ENCODE measurements at regions not wholly inside any gene's neighbourhood (a gene's known extent, or its start where the extent isn't known, plus 50 kb on each side); places are given as distances from the start of the nearest gene placed in this dataset.

- Histone ChIP-seq H3K4me3 (ENCODE audit: low read depth, low read length) (no peak overlapping the region), H3K27ac (ENCODE audit: low read depth) (no peak overlapping the region), H3K4me1 (ENCODE audit: insufficient read depth) (no peaks in the 10 kb centered on the region), H3K36me3 (ENCODE audit: insufficient read depth) (no peaks in the 10 kb centered on the region)
- WGBS: 55% methylated on average over 10 of the region's 10 CpGs
- no peak for DNase-seq (ENCODE audit: extremely low spot score)
These were observed 146.4 kb upstream of the LYZL2 start for GRCh38 chr10:30775779-30776591.

GRCh38 chr10:30774261-30774660 lies 144.7 kb upstream of the LYZL2 start:
- Histone ChIP-seq H3K4me1 (ENCODE audit: insufficient read depth) (no peaks in the 10 kb centered on the region), H3K36me3 (ENCODE audit: insufficient read depth) (no peaks in the 10 kb centered on the region), H3K4me3 (ENCODE audit: low read depth, low read length) (no peak overlapping the region), H3K27ac (ENCODE audit: low read depth) (no peak overlapping the region)
- 95% methylated on average over 10 of the region's 10 CpGs for WGBS
- no peak for DNase-seq (ENCODE audit: extremely low spot score)

DNA sequence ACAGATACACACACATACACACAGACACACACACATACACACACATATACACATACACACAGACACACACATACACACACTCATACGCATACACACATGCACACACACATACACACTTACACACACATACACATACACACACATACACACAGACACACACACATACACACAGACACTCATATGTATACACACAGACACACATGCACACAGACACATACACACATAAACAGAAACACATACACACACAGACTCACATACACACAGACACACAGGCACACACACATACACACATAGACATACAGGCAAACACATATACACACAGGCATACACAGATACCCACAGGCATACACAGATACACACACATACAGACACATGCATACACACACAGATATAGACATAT lies 143.9 kb upstream of the LYZL2 start:
- H3K27ac ChIP-seq (ENCODE audit: low read depth): no peak overlapping the region
- DNase-seq (ENCODE audit: extremely low spot score): no peak
- no peaks in the 10 kb centered on the region for H3K36me3 ChIP-seq (ENCODE audit: insufficient read depth)
- 100% methylated on average over 1 of the region's 1 CpG for WGBS
- H3K4me1 ChIP-seq (ENCODE audit: insufficient read depth): no peaks in the 10 kb centered on the region
- no peak overlapping the region for H3K4me3 ChIP-seq (ENCODE audit: low read depth, low read length)

DNA sequence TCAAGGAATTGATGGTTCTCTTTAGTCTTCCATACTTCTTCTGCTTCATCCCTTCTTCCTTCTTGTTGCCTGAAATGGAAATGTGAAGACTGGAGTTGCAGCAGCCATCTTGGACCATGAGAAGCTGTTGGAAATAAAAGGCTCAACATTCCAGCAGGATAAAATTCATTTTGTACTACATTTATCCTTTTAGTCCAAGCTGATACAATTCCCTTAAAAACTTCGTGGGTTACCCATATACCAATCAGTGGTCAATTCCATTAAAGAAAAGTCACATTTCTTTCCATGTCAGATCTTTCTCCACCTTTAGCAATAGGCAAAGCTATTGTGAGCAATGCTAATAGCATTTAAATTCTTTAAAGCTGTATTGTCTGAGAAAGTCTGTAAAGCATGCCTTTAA lies 141.3 kb upstream of the LYZL2 start:
- Histone ChIP-seq H3K27ac (ENCODE audit: low read depth) (no peak overlapping the region), H3K4me1 (ENCODE audit: insufficient read depth) (no peaks in the 10 kb centered on the region), H3K36me3 (ENCODE audit: insufficient read depth) (no peaks in the 10 kb centered on the region), H3K4me3 (ENCODE audit: low read depth, low read length) (no peak overlapping the region)
- DNase-seq (ENCODE audit: extremely low spot score): no peak
- 43% methylated on average over 1 of the region's 1 CpG for WGBS

DNA sequence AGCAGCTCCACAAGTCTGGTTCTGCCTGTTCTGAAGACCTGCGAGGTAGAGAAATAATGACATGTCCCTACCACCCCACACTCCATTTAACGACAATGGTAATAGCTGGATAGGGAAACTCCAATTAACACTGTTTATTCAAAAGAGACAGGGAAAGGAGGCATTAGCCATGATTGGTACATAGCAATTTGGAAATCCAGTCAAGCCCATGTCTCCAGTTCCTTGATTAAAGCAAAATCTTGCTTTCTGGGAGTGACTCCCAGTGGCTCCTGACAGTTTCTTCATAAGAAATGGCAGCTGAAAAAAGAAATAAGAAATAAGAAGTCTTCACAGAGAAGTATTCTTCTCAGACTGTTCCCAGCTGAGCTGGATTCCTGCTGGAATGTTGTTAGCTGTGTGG lies 140.7 kb upstream of the LYZL2 start:
- no peak overlapping the region for H3K4me3 ChIP-seq (ENCODE audit: low read depth, low read length)
- H3K27ac ChIP-seq (ENCODE audit: low read depth): no peak overlapping the region
- WGBS: 98% methylated on average over 2 of the region's 2 CpGs
- no peaks in the 10 kb centered on the region for H3K4me1 ChIP-seq (ENCODE audit: insufficient read depth)
- H3K36me3 ChIP-seq (ENCODE audit: insufficient read depth): no peaks in the 10 kb centered on the region
- no peak for DNase-seq (ENCODE audit: extremely low spot score)

DNA sequence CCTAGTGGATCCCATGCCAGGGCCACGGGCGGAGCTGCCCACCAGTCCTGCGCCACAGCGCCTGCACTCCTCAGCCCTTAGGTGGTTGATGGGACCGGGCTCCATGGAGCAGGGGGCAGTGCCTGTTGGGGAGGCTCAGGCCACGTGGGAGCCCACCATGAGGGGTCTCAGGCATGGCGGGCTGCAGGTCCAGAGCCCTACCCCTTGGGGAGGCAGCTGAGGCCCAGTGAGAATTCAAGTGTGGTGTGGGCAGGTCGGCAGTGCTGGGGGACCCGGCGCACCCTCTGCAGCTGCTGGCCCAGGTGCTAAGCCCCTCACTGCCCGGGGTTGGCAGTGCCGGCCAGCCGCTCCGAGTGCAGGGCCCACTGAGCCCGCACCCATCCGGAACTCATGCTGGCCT lies 139.8 kb upstream of the LYZL2 start:
- H3K4me1 ChIP-seq (ENCODE audit: insufficient read depth): no peaks in the 10 kb centered on the region
- H3K36me3 ChIP-seq (ENCODE audit: insufficient read depth): no peaks in the 10 kb centered on the region
- DNase-seq (ENCODE audit: extremely low spot score): no peak
- 95% methylated on average over 16 of the region's 16 CpGs for WGBS
- H3K27ac ChIP-seq (ENCODE audit: low read depth): no peak overlapping the region
- H3K4me3 ChIP-seq (ENCODE audit: low read depth, low read length): no peak overlapping the region

DNA sequence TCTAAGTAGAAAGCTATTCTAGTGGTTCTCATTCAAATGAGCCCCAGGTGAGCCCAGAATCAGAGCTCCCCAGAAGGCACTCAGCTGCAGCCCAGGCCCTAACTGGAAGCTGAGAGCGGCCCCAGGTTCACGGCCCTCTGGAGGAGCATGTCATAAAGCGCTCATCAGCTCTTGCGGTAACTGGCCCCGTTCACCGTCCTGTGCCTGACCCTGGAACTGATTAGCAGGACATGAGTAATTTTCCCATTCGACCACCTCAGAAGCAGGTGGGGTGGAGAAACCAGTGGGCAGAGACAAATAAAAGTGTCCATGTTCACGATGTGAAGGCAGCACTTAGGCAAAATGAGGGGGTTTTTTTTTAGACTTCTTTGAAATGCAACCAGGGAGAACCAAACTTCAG lies 136.1 kb upstream of the LYZL2 start:
- no peak for DNase-seq (ENCODE audit: extremely low spot score)
- Histone ChIP-seq H3K27ac (ENCODE audit: low read depth) (no peak overlapping the region), H3K4me1 (ENCODE audit: insufficient read depth) (no peaks in the 10 kb centered on the region), H3K4me3 (ENCODE audit: low read depth, low read length) (no peak overlapping the region), H3K36me3 (ENCODE audit: insufficient read depth) (no peaks in the 10 kb centered on the region)
- 86% methylated on average over 8 of the region's 8 CpGs for WGBS

GRCh38 chr10:30765022-30765615 lies 135.6 kb upstream of the LYZL2 start:
- Histone ChIP-seq H3K4me3 (ENCODE audit: low read depth, low read length) (no peak overlapping the region), H3K4me1 (ENCODE audit: insufficient read depth) (no peaks in the 10 kb centered on the region), H3K36me3 (ENCODE audit: insufficient read depth) (no peaks in the 10 kb centered on the region), H3K27ac (ENCODE audit: low read depth) (no peak overlapping the region)
- WGBS: 75% methylated on average over 11 of the region's 11 CpGs
- no peak for DNase-seq (ENCODE audit: extremely low spot score)

DNA sequence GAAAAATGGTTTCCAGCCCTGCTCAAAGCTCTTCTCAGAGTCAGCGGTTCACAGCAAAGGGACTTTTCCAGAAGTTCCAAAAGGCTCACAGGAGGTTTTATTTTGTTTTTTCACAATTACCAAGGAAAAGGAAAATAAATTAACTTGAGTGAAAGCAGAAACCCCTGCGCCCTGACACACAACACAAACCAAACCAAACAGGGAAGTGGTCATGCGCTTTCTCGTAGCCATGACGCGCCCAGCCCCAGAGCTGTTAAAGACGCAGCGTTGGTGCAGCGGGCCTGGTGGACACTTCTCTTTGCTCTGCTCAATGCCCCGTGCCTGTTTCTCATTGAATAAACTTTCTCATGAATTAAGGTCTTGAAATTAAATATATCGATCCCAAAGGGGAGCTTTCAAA lies 134.4 kb upstream of the LYZL2 start:
- Histone ChIP-seq H3K36me3 (ENCODE audit: insufficient read depth) (no peaks in the 10 kb centered on the region), H3K4me3 (ENCODE audit: low read depth, low read length) (no peak overlapping the region), H3K4me1 (ENCODE audit: insufficient read depth) (no peaks in the 10 kb centered on the region), H3K27ac (ENCODE audit: low read depth) (no peak overlapping the region)
- 88% methylated on average over 11 of the region's 11 CpGs for WGBS
- no peak for DNase-seq (ENCODE audit: extremely low spot score)

DNA sequence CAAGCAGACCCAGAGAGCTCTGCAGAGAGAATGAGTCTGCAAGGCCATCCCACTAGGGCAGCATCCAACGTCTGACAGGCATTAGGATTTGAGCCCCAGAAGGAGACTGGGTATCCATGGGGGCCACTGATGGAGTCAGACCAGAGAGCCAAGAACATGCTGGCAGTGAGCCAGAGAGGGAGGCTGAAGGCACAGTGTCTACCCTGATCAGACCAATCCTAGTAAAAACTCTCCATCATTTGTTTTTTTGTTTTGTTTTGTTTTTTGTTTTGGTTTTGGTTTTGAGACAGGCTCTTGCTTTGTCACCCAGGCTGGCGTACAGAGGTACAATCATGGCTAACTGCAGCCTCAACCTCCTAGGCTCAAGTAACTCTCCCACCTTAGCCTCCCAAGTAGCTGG lies 133.1 kb upstream of the LYZL2 start:
- H3K27ac ChIP-seq (ENCODE audit: low read depth): no peak overlapping the region
- no peaks in the 10 kb centered on the region for H3K36me3 ChIP-seq (ENCODE audit: insufficient read depth)
- no peaks in the 10 kb centered on the region for H3K4me1 ChIP-seq (ENCODE audit: insufficient read depth)
- 81% methylated on average over 2 of the region's 2 CpGs for WGBS
- no peak overlapping the region for H3K4me3 ChIP-seq (ENCODE audit: low read depth, low read length)
- DNase-seq (ENCODE audit: extremely low spot score): no peak

GRCh38 chr10:30759423-30759822 lies 129.9 kb upstream of the LYZL2 start:
- no peaks in the 10 kb centered on the region for H3K4me1 ChIP-seq (ENCODE audit: insufficient read depth)
- H3K4me3 ChIP-seq (ENCODE audit: low read depth, low read length): no peak overlapping the region
- WGBS: 64% methylated on average over 3 of the region's 3 CpGs
- DNase-seq (ENCODE audit: extremely low spot score): no peak
- no peak overlapping the region for H3K27ac ChIP-seq (ENCODE audit: low read depth)
- no peaks in the 10 kb centered on the region for H3K36me3 ChIP-seq (ENCODE audit: insufficient read depth)

- H3K27ac ChIP-seq (ENCODE audit: low read depth): no peak overlapping the region
- H3K36me3 ChIP-seq (ENCODE audit: insufficient read depth): no peaks in the 10 kb centered on the region
- DNase-seq (ENCODE audit: extremely low spot score): no peak
- no peaks in the 10 kb centered on the region for H3K4me1 ChIP-seq (ENCODE audit: insufficient read depth)
- 66% methylated on average over 1 of the region's 1 CpG for WGBS
- no peak overlapping the region for H3K4me3 ChIP-seq (ENCODE audit: low read depth, low read length)
These were observed 128.8 kb upstream of the LYZL2 start for GRCh38 chr10:30758338-30758737.

GRCh38 chr10:30756896-30757295 lies 127.3 kb upstream of the LYZL2 start:
- no peaks in the 10 kb centered on the region for H3K36me3 ChIP-seq (ENCODE audit: insufficient read depth)
- H3K4me3 ChIP-seq (ENCODE audit: low read depth, low read length): no peak overlapping the region
- H3K27ac ChIP-seq (ENCODE audit: low read depth): no peak overlapping the region
- no peak for DNase-seq (ENCODE audit: extremely low spot score)
- WGBS: 95% methylated on average over 3 of the region's 3 CpGs
- H3K4me1 ChIP-seq (ENCODE audit: insufficient read depth): no peaks in the 10 kb centered on the region

DNA sequence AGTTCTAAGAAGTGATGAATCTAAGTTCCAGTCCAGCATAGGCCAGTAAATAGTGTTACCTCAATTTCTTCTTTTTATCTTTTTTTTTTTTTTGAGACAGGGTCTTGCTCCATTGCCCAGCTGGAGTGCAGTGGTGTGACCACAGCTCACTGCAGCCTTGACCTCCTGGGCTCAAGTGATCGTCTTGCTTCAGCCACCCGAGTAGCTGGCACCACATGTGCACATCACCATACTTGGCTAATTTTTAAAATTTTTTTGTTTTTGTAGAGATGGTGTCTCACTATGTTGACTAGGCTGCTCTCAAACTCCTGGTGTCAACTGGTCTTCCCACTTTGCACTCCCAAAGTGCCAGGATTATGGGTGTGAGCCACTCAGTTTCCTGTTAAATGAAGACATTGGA lies 126.6 kb upstream of the LYZL2 start:
- no peaks in the 10 kb centered on the region for H3K4me1 ChIP-seq (ENCODE audit: insufficient read depth)
- no peak overlapping the region for H3K27ac ChIP-seq (ENCODE audit: low read depth)
- no peak for DNase-seq (ENCODE audit: extremely low spot score)
- WGBS: 82% methylated on average over 2 of the region's 2 CpGs
- no peaks in the 10 kb centered on the region for H3K36me3 ChIP-seq (ENCODE audit: insufficient read depth)
- H3K4me3 ChIP-seq (ENCODE audit: low read depth, low read length): no peak overlapping the region

All from urinary bladder (tissue), 3 donors.